Renal cortex interstitium (tissue), 11 donors: ENCODE measurements at regions not wholly inside any gene's neighbourhood (a gene's known extent, or its start where the extent isn't known, plus 50 kb on each side); places are given as distances from the start of the nearest gene placed in this dataset.

Experiments used
- DNase-seq, 11 donors: peaks; one replicate each; pipeline ENCODE4 v3.0.0-alpha.2; 2013; ENCODE audit warnings: low read depth in 9 of 11, low spot score in 4 of 11; ENCODE audit errors: extremely low read depth in 1 of 11

- DNase-seq = no peak
Measured at GRCh38 chr5:2696156-2696807, 55.2 kb downstream of the IRX2 start.

- DNase-seq = no peak
Measured at GRCh38 chr5:2695200-2695891, 56.1 kb downstream of the IRX2 start.

- no peak for DNase-seq
Measured at GRCh38 chr5:2691530-2691929, 59.9 kb downstream of the IRX2 start.

- no peak for DNase-seq
Measured at GRCh38 chr5:2690293-2690692, 61.2 kb downstream of the IRX2 start.

- no peak for DNase-seq
Measured at GRCh38 chr5:2688586-2688985, 62.9 kb downstream of the IRX2 start.

- DNase-seq = no peak
Measured at GRCh38 chr5:2687746-2688145, 63.7 kb downstream of the IRX2 start.

GRCh38 chr5:2686321-2687124, 65.0 kb downstream of the IRX2 start:
- no peak for DNase-seq

GRCh38 chr5:2685651-2686272, 65.7 kb downstream of the IRX2 start:
- DNase-seq = no peak

- DNase-seq = no peak
Measured at GRCh38 chr5:2684606-2685005, 66.9 kb downstream of the IRX2 start.

- DNase-seq = no peak
Measured at GRCh38 chr5:2683720-2684119, 67.8 kb downstream of the IRX2 start.

- no peak for DNase-seq
Measured at GRCh38 chr5:2681476-2681875, 70.0 kb downstream of the IRX2 start.

- DNase-seq = no peak
Measured at GRCh38 chr5:2680979-2681378, 70.5 kb downstream of the IRX2 start.

- DNase-seq = no peak
Measured at GRCh38 chr5:2677689-2678088, 73.8 kb downstream of the IRX2 start.

GRCh38 chr5:2675548-2675947, 75.9 kb downstream of the IRX2 start:
- DNase-seq = no peak

GRCh38 chr5:2674456-2674855, 77.0 kb downstream of the IRX2 start:
- no peak for DNase-seq

GRCh38 chr5:2670940-2671339, 80.5 kb downstream of the IRX2 start:
- DNase-seq = no peak

GRCh38 chr5:2669913-2670312, 81.6 kb downstream of the IRX2 start:
- no peak for DNase-seq

GRCh38 chr5:2669259-2669658, 82.2 kb downstream of the IRX2 start:
- no peak for DNase-seq

- DNase-seq = no peak
Measured at GRCh38 chr5:2666081-2666480, 85.4 kb downstream of the IRX2 start.

- DNase-seq = no peak
Measured at GRCh38 chr5:2663489-2663888, 88.0 kb downstream of the IRX2 start.
